Loucy (cell line): ENCODE measurements at regions not wholly inside any gene's neighbourhood (a gene's known extent, or its start where the extent isn't known, plus 50 kb on each side); places are given as distances from the start of the nearest gene placed in this dataset.

Experiments
- H2AFZ ChIP-seq: fragments of 200-600 bp; sonication (generic); 2 replicates; pipeline ENCODE4 v1.6.0; 2016; ENCODE audit warnings: antibody characterized with exemption, mild to moderate bottlenecking, low read length, moderate library complexity
- H3F3A ChIP-seq: fragments of 200-600 bp; 2 replicates; pipeline ENCODE4 v1.6.0; 2016; ENCODE audit warnings: antibody characterized with exemption, low read depth, mild to moderate bottlenecking
- H3K27me3 ChIP-seq: fragments of 200-600 bp; sonication (generic); 2 replicates; pipeline ENCODE4 v1.6.1; 2014; ENCODE audit warnings: low read length, mild to moderate bottlenecking; ENCODE audit not compliant: insufficient read depth, poor library complexity, severe bottlenecking
- H3K36me3 ChIP-seq: fragments of 200-600 bp; sonication (generic); 2 replicates; pipeline ENCODE4 v1.6.1; 2016; ENCODE audit warnings: low read length; ENCODE audit not compliant: insufficient read depth
- H3K4me1 ChIP-seq: fragments of 200-600 bp; sonication (generic); 2 replicates; pipeline ENCODE4 v1.5.1; 2014; ENCODE audit warnings: low read length, mild to moderate bottlenecking; ENCODE audit not compliant: insufficient read depth, poor library complexity, severe bottlenecking
- H3K4me2 ChIP-seq: fragments of 200-600 bp; sonication (generic); 2 replicates; pipeline ENCODE4 v1.6.0; 2014; ENCODE audit warnings: antibody characterized with exemption, low read length, low read depth, mild to moderate bottlenecking; ENCODE audit not compliant: poor library complexity, severe bottlenecking
- H3K4me3 ChIP-seq: fragments of 200-600 bp; sonication (generic); 2 replicates; pipeline ENCODE4 v1.5.1; 2014; ENCODE audit warnings: low read length, mild to moderate bottlenecking, mixed read lengths; ENCODE audit not compliant: poor library complexity, severe bottlenecking
- H3K79me2 ChIP-seq: fragments of 200-600 bp; sonication (generic); 2 replicates; pipeline ENCODE4 v1.6.1; 2014; ENCODE audit warnings: low read length; ENCODE audit not compliant: insufficient read depth
- H3K9ac ChIP-seq: fragments of 200-600 bp; sonication (generic); 2 replicates; pipeline ENCODE4 v1.6.0; 2014; ENCODE audit warnings: mild to moderate bottlenecking, low read depth, low read length, moderate library complexity; ENCODE audit not compliant: poor library complexity, severe bottlenecking
- H3K9me2 ChIP-seq: fragments of 200-600 bp; sonication (generic); replicated peaks from 2 replicates; pipeline ENCODE4 v1.6.1; 2016; ENCODE audit warnings: low read depth, low read length, mixed read lengths
- H3K9me3 ChIP-seq: fragments of 200-600 bp; sonication (generic); 2 replicates; pipeline ENCODE4 v1.6.1; 2014; ENCODE audit warnings: mild to moderate bottlenecking, antibody characterized with exemption, low read length, low read depth; ENCODE audit not compliant: insufficient read depth
- H4K20me1 ChIP-seq: fragments of 200-600 bp; sonication (generic); 2 replicates; pipeline ENCODE4 v1.6.0; 2014; ENCODE audit warnings: antibody characterized with exemption, low read length, mild to moderate bottlenecking; ENCODE audit not compliant: insufficient read depth, poor library complexity, severe bottlenecking
- CTCF ChIP-seq: fragments of 200-600 bp; sonication (generic); conservative IDR thresholded peaks from 2 replicates; pipeline ENCODE4 v1.5.1; 2014; ENCODE audit warnings: mild to moderate bottlenecking, antibody characterized with exemption, low read length
- EZH2phosphoT487 ChIP-seq: fragments of 200-600 bp; IDR thresholded peaks from 2 replicates; pipeline ENCODE4 v1.6.1; 2018; ENCODE audit warnings: antibody characterized with exemption, mild to moderate bottlenecking, moderate library complexity, borderline replicate concordance

- no peak overlapping the region for H3K4me3 ChIP-seq
- H3K9ac ChIP-seq: no peak overlapping the region
- no peaks in the 10 kb centered on the region for H3K79me2 ChIP-seq
- H4K20me1 ChIP-seq: no peaks in the 10 kb centered on the region
- H3K36me3 ChIP-seq: no peaks in the 10 kb centered on the region
- H3K9me2 ChIP-seq: no peaks in the 10 kb centered on the region
- no peaks in the 10 kb centered on the region for H3K27me3 ChIP-seq
- H2AFZ ChIP-seq: no peak overlapping the region
- no peak overlapping the region for H3K4me2 ChIP-seq
- H3F3A ChIP-seq: no peaks in the 10 kb centered on the region
- H3K9me3 ChIP-seq: no peaks in the 10 kb centered on the region
- H3K4me1 ChIP-seq: no peaks in the 10 kb centered on the region
- TF ChIP-seq CTCF (no peak), EZH2phosphoT487 (no peak)
Observed at GRCh38 chr4:127239902-127240763, 392.6 kb upstream of the INTU start.

GRCh38 chr4:127240764-127241105 lies 392.0 kb upstream of the INTU start:
- no peaks in the 10 kb centered on the region for H3F3A ChIP-seq
- no peak overlapping the region for H3K4me2 ChIP-seq
- no peaks in the 10 kb centered on the region for H3K27me3 ChIP-seq

GRCh38 chr4:127244515-127244914 lies 388.2 kb upstream of the INTU start:
- H3K9ac ChIP-seq: no peak overlapping the region
- H3K79me2 ChIP-seq: no peaks in the 10 kb centered on the region
- H3K4me3 ChIP-seq: no peak overlapping the region
- no peaks in the 10 kb centered on the region for H3K9me3 ChIP-seq
- no peaks in the 10 kb centered on the region for H3K27me3 ChIP-seq
- TF ChIP-seq CTCF (no peak), EZH2phosphoT487 (no peak)
- no peak overlapping the region for H3K4me2 ChIP-seq
- no peaks in the 10 kb centered on the region for H3F3A ChIP-seq
- no peaks in the 10 kb centered on the region for H3K4me1 ChIP-seq
- H2AFZ ChIP-seq: no peak overlapping the region
- H4K20me1 ChIP-seq: no peaks in the 10 kb centered on the region
- no peaks in the 10 kb centered on the region for H3K9me2 ChIP-seq
- H3K36me3 ChIP-seq: no peaks in the 10 kb centered on the region

More at GRCh38 chr4:127240764-127241105, 392.0 kb upstream of the INTU start:
- no peaks in the 10 kb centered on the region for H3K9me3 ChIP-seq
- no peaks in the 10 kb centered on the region for H3K36me3 ChIP-seq
- TF ChIP-seq CTCF (no peak), EZH2phosphoT487 (no peak)
- H3K9me2 ChIP-seq: no peaks in the 10 kb centered on the region
- H3K79me2 ChIP-seq: no peaks in the 10 kb centered on the region
- H3K4me3 ChIP-seq: no peak overlapping the region
- no peak overlapping the region for H3K9ac ChIP-seq
- no peaks in the 10 kb centered on the region for H4K20me1 ChIP-seq
- no peaks in the 10 kb centered on the region for H3K4me1 ChIP-seq
- no peak overlapping the region for H2AFZ ChIP-seq
